CD4-positive, alpha-beta T cell (primary cell): ENCODE measurements at regions not wholly inside any gene's neighbourhood (a gene's known extent, or its start where the extent isn't known, plus 50 kb on each side); places are given as distances from the start of the nearest gene placed in this dataset.

Source experiments
- ATAC-seq: fragments of 200-7000 bp; cut with Tn5 transposase; one replicate; pipeline ENCODE4 v1.10.0; 2022; ENCODE audit warnings: mild to moderate bottlenecking; ENCODE audit not compliant: poor library complexity
- CTCF ChIA-PET: fragments of 350-600 bp; sonication (Branson Sonifier 250); formaldehyde crosslinking; loops from one replicate; lab custom pipeline; 2021; ENCODE audit warnings: antibody characterized with exemption, inconsistent platforms; lab: Charles Lee
- POLR2A ChIA-PET: fragments of 350-600 bp; sonication (Branson Sonifier 250); formaldehyde crosslinking; loops from one replicate; lab custom pipeline; 2021; ENCODE audit warnings: antibody characterized with exemption, inconsistent platforms; lab: Charles Lee
- DNase-seq, 14 experiments: peaks; one replicate each; pipeline ENCODE4 v3.0.0-alpha.2; 2013 to 2020; ENCODE audit warnings: mixed read lengths in 2 of 14
- H3K27ac ChIP-seq, 2 donors: one replicate each; pipeline versions ENCODE4 v1.5.1 to v1.7.0; 2013; ENCODE audit warnings: low read length in 2 of 2, low read depth in 1 of 2, mild to moderate bottlenecking in 1 of 2
- H3K27me3 ChIP-seq, 2 experiments: 1 replicate in 1 of 2; 2 replicates in 1 of 2; pipeline versions ENCODE4 v1.6.1 to v1.7.0; 2013; ENCODE audit warnings: low read length in 2 of 2, control low read depth in 1 of 2, mild to moderate bottlenecking in 1 of 2, moderate library complexity in 1 of 2; ENCODE audit not compliant: insufficient read depth in 2 of 2, control insufficient read depth in 1 of 2
- H3K36me3 ChIP-seq: one replicate; pipeline ENCODE4 v1.6.1; 2013; ENCODE audit warnings: low read length, control low read depth; ENCODE audit not compliant: insufficient read depth
- H3K4me1 ChIP-seq: one replicate; pipeline ENCODE4 v1.6.1; 2013; ENCODE audit warnings: low read length, control low read depth; ENCODE audit not compliant: insufficient read depth
- H3K4me3 ChIP-seq: one replicate; pipeline ENCODE4 v1.5.1; 2013; ENCODE audit warnings: mild to moderate bottlenecking, low read length, moderate library complexity
- H3K9me3 ChIP-seq, 2 experiments: 1 replicate in 1 of 2; 2 replicates in 1 of 2; pipeline versions ENCODE4 v1.6.1 to v1.7.0; 2013; ENCODE audit warnings: low read length in 2 of 2, mild to moderate bottlenecking in 2 of 2, control low read depth in 1 of 2, moderate library complexity in 1 of 2; ENCODE audit not compliant: control insufficient read depth in 1 of 2, insufficient read depth in 1 of 2
- H3K27ac Mint-ChIP-seq: one replicate; pipeline ENCODE4 v1.8.0; 2020; ENCODE audit warnings: mixed read lengths
- H3K27me3 Mint-ChIP-seq: one replicate; pipeline ENCODE4 v1.8.0; 2021; ENCODE audit warnings: mixed read lengths
- H3K36me3 Mint-ChIP-seq: one replicate; pipeline ENCODE4 v1.8.0; 2021; ENCODE audit warnings: low read depth, mixed read lengths
- H3K4me1 Mint-ChIP-seq: one replicate; pipeline ENCODE4 v1.8.0; 2021; ENCODE audit warnings: low read depth, mixed read lengths
- H3K4me3 Mint-ChIP-seq: one replicate; pipeline ENCODE4 v1.8.0; 2020; ENCODE audit warnings: mild to moderate bottlenecking, mixed read lengths
- H3K9me3 Mint-ChIP-seq: one replicate; pipeline ENCODE4 v1.8.0; 2020; ENCODE audit warnings: mixed read lengths
- intact Hi-C, 2 experiments: fragments of 100-400 bp; cut with DNase I in 1 of 2; cut with micrococcal nuclease in 1 of 2; formaldehyde crosslinking; loops; one replicate each; pipeline versions ENCODE4 v1.15.1 to v1.9.0; 2023 to 2025; cut with DNase I, micrococcal nuclease
- TF ChIP-seq, protein P1 (sequence below): fragments of 200-600 bp; IDR thresholded peaks from one replicate; pipeline ENCODE4 v1.8.0; 2022; ENCODE audit warnings: antibody characterized with exemption, mild to moderate bottlenecking

DNA sequence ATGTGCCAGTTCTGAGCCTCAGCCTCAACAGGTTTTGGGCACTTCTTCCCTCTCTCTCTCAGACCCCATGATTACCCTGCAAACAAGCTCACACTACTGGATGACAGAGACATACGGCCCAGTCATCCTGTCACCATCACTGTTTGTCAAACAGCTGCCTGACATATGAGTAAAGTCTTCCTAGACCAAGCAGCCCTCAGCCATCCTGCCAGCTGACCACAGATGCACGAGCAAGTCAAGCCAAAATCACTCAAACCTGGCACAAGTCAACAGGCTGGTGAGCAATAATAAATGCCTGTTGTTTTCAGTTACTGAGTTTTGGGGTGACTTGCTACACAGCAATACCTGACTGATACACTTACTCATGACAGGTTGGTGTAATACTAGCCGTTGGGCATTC is 75.5 kb upstream of the KLF7 start:
- H3K27ac ChIP-seq: no peak overlapping the region
- Mint-ChIP-seq H3K4me1 (no peaks in the 10 kb centered on the region), H3K4me3 (no peak overlapping the region), H3K9me3 (no peaks in the 10 kb centered on the region), H3K27me3 (no peaks in the 10 kb centered on the region), H3K27ac (no peak overlapping the region), H3K36me3 (no peaks in the 10 kb centered on the region)
- CTCF ChIA-PET: no interaction called here
- H3K27me3 ChIP-seq: no peaks in the 10 kb centered on the region
- no peaks in the 10 kb centered on the region for H3K36me3 ChIP-seq
- TF ChIP-seq, protein P1, sequence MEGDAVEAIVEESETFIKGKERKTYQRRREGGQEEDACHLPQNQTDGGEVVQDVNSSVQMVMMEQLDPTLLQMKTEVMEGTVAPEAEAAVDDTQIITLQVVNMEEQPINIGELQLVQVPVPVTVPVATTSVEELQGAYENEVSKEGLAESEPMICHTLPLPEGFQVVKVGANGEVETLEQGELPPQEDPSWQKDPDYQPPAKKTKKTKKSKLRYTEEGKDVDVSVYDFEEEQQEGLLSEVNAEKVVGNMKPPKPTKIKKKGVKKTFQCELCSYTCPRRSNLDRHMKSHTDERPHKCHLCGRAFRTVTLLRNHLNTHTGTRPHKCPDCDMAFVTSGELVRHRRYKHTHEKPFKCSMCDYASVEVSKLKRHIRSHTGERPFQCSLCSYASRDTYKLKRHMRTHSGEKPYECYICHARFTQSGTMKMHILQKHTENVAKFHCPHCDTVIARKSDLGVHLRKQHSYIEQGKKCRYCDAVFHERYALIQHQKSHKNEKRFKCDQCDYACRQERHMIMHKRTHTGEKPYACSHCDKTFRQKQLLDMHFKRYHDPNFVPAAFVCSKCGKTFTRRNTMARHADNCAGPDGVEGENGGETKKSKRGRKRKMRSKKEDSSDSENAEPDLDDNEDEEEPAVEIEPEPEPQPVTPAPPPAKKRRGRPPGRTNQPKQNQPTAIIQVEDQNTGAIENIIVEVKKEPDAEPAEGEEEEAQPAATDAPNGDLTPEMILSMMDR: no peak
- DNase-seq (no peak), ATAC-seq (no peak)
- POLR2A ChIA-PET: no interaction called here
- no peak overlapping the region for H3K4me3 ChIP-seq
- H3K4me1 ChIP-seq: peaks cover 21% of the 10 kb centered on the region
- H3K9me3 ChIP-seq: no peaks in the 10 kb centered on the region
- intact Hi-C loops: no loop called here

DNA sequence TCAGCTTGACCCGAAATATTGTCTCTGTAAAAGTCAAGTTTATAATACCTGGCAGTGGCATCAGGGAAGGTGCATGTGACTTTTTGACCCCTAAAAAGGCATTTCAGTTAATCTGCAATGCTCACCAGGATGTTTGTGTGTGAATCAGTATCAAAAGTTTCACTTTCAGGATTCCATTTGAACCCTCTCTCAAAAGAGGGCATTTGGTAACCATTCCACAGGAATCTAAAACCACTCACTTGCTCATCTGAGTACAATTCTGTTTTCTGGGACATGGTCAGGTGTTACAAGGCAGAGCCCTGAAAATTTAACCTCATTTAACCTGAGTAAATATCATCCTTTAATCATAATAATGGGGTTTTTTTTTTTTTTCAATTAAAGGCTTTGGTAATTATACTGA is 77.9 kb upstream of the KLF7 start:
- ChIA-PET CTCF (no interaction called here), POLR2A (no interaction called here)
- ATAC-seq (no peak), DNase-seq (no peak)
- Histone ChIP-seq H3K4me1 (peaks cover 21% of the 10 kb centered on the region), H3K27me3 (no peaks in the 10 kb centered on the region), H3K4me3 (no peak overlapping the region), H3K9me3 (no peaks in the 10 kb centered on the region), H3K36me3 (no peaks in the 10 kb centered on the region), H3K27ac (no peak overlapping the region)
- Mint-ChIP-seq H3K4me3 (no peak overlapping the region), H3K9me3 (no peaks in the 10 kb centered on the region), H3K36me3 (no peaks in the 10 kb centered on the region), H3K27ac (no peak overlapping the region), H3K27me3 (no peaks in the 10 kb centered on the region), H3K4me1 (no peaks in the 10 kb centered on the region)
- intact Hi-C loops: no loop called here
- TF ChIP-seq, protein P1: no peak

DNA sequence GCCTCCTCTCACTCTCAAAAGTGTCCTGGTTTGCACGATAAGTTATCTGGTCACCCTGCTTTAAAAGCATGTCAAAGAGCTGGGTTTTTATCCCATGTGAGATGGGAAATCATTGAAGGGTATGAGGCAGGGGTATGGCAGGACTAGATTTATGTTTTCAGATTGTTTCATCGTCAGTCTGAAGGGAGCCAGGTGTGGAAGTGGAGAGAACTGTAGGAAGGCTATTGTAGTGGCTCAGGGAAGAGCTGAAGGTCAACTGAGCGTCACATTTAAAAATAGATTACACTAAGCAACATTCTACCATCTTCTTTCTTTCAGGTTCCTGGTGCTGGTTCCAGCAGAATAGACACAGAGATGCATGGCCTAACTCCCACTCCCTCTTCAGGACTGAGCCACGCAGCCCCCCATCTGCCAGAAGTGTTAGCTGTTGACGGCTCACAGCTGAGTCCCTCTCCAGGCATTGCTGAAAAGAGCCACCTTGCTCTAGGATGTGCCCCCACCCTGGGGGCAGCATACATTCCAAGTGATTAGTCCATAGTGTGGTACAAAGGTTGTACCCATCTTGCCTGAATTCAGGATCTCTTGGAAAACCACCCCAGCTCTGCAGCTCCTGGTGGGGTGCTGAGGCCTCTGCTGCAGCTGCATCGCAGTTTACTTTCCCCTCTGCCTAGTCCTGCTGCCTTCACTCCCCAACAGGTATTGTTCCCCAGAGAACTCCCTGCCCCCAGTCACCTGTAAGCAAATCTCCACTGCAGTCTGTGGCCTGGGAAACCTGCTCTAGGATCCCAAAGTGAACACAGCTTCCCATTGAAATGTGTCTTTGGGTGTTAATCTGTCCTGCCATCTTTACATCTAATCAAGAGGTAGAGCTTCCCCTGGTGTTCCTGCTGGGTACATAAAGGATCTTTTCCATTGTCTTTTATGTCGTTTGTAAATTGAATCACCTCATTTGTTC is 79.5 kb upstream of the KLF7 start:
- Histone ChIP-seq H3K27me3 (no peaks in the 10 kb centered on the region), H3K27ac (no peak overlapping the region), H3K36me3 (no peaks in the 10 kb centered on the region), H3K9me3 (no peaks in the 10 kb centered on the region), H3K4me1 (peaks cover 8% of the 10 kb centered on the region), H3K4me3 (no peak overlapping the region)
- ATAC-seq (no peak), DNase-seq (no peak)
- H3K9me3 Mint-ChIP-seq: no peaks in the 10 kb centered on the region
- no peaks in the 10 kb centered on the region for H3K36me3 Mint-ChIP-seq
- ChIA-PET CTCF (no interaction called here), POLR2A (no interaction called here)
- no peaks in the 10 kb centered on the region for H3K27me3 Mint-ChIP-seq
- H3K4me1 Mint-ChIP-seq: no peaks in the 10 kb centered on the region
- TF ChIP-seq, protein P1: no peak
- H3K4me3 Mint-ChIP-seq: no peak overlapping the region
- intact Hi-C loops: loop anchor here in 1 of 2 experiments (5.0 kb wide), 1 partner anchor 58 kb away; no protein-coding TSS in a partner anchor
- no peak overlapping the region for H3K27ac Mint-ChIP-seq
